Astrocyte of the cerebellum (primary cell): ENCODE measurements at regions not wholly inside any gene's neighbourhood (a gene's known extent, or its start where the extent isn't known, plus 50 kb on each side); places are given as distances from the start of the nearest gene placed in this dataset.

Source experiments
- DNase-seq: peaks from one replicate; pipeline ENCODE4 v3.0.0-alpha.2; 2011; ENCODE audit warnings: low read depth
- H3K4me3 ChIP-seq: 2 replicates; pipeline ENCODE4 v1.5.1; 2011; ENCODE audit warnings: mild to moderate bottlenecking, low read depth, low read length, moderate library complexity
- in situ Hi-C: cut with HindIII; loops from 2 replicates; pipeline ENCODE4 v1.10.0; 2017; ENCODE audit warnings: low sequenced_read_pairs
- TF ChIP-seq, protein P1 (sequence below): IDR thresholded peaks from 2 replicates; pipeline ENCODE4 v1.5.1; 2012; ENCODE audit warnings: low read length, low read depth, moderate library complexity, mild to moderate bottlenecking; ENCODE audit errors: missing control alignments

DNA sequence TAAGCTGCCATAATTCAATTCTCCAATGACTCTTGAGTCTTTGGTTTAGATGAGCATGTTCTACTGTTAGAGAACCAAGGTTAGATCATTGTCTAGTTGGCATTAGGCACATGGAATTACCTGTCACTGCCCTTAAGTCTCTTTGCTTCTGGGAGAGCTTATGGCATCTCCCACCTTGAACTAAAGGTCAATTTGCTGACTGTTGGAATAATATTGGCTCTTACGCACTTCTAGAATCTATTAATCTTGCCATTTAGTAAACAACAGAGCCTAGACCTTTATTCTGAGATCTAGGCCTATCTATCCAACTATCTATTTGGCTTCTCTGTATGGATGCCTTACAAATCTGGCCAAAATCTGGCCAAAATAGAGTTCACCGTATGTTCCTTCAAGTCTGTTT lies 232.0 kb downstream of the STK31 start:
- no peak overlapping the region for H3K4me3 ChIP-seq
- in situ Hi-C loops, result no loop called here
- no peak for DNase-seq
- TF ChIP-seq, protein P1, sequence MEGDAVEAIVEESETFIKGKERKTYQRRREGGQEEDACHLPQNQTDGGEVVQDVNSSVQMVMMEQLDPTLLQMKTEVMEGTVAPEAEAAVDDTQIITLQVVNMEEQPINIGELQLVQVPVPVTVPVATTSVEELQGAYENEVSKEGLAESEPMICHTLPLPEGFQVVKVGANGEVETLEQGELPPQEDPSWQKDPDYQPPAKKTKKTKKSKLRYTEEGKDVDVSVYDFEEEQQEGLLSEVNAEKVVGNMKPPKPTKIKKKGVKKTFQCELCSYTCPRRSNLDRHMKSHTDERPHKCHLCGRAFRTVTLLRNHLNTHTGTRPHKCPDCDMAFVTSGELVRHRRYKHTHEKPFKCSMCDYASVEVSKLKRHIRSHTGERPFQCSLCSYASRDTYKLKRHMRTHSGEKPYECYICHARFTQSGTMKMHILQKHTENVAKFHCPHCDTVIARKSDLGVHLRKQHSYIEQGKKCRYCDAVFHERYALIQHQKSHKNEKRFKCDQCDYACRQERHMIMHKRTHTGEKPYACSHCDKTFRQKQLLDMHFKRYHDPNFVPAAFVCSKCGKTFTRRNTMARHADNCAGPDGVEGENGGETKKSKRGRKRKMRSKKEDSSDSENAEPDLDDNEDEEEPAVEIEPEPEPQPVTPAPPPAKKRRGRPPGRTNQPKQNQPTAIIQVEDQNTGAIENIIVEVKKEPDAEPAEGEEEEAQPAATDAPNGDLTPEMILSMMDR, result no peak

DNA sequence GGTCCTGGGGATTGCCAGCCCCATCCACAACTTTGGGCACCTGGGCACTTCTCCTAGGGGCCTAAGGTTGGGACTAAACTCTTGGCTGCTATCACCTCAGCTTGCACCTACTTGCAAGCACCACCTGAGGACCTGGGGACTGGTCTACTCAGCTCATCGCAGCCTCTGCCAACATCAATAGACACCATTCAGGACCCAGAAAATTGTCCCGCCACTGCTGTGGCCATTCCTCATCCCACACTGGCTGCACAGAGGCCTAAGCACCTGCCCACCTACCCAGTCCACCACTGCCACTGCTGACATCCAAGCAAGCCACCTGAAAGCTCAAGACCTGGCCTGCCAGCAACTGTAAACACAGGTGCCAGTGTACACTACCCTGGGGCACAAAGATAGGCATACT lies 234.1 kb downstream of the STK31 start:
- TF ChIP-seq, protein P1, result no peak
- in situ Hi-C loops, result no loop called here
- DNase-seq, result no peak

DNA sequence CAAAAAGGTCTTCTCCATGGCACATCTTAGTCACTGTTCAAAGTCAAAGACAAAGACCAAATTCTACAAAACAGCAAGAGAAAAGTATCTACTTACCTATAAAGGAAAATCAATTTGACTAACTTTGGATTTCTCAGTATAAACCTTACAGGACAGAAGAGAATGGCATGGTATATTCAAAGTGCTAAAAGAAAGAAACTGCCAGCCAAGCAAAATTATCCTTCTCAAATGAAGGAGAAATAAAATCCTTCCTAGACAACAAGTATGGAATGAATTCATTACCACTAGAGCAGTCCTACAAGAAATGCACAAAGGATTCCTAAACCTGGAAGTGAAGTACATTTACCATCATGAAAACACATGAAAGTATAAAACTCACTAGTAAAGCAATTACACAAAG lies 235.5 kb downstream of the STK31 start:
- TF ChIP-seq, protein P1, result no peak
- in situ Hi-C loops, result no loop called here

More for the DNA sequence above, 234.1 kb downstream of the STK31 start:
- H3K4me3 ChIP-seq, result no peak overlapping the region

DNA sequence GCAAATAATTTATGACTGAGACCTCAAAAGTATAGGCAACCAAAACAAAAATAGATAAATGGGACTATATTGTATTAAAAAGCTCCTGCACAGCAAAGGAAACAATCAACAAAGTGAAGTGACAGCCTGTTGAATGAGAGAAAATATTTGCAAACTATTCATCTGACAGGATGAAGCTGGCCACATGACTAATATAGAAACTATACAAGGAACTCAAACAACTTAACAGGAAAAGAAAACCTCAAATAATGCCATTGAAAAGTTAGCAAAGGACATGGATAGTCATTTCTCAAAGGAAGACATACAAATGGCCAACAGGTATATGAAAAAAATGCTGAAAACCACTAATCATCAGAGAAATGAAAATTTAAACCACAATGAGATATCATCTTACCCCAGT lies 245.1 kb downstream of the STK31 start:
- no peak for DNase-seq
- TF ChIP-seq, protein P1, result no peak
- in situ Hi-C loops, result loop anchor here (5.0 kb wide), 1 partner anchor 38 kb away; no protein-coding TSS in a partner anchor
- H3K4me3 ChIP-seq, result no peak overlapping the region

More for the DNA sequence above, 235.5 kb downstream of the STK31 start:
- DNase-seq, result no peak
- no peak overlapping the region for H3K4me3 ChIP-seq

DNA sequence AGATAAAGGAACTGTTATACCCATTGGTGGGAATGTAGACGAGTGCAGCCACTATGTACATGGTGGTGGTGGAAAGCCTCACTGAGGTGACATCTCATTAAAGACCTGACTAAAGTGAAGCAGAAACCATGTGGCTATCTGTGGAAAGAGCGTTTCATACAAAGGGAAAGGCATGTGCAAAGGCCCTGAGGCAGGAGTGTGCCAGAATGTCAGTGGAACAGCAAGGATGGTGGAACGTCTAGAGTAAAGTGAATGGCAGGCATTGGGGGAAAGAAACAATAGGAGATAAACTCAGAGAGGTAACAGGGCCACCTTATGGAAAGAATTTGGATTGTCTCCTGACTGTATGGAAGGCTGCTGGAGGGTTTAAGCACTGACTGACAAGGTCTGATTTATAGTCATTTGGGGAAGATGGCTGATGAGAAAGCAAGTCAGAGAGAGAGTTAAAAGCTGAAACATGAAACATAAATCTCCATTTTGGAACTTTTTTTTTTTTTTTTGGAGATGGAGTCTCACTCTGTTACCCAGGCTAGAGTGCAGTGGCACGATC lies 245.7 kb downstream of the STK31 start:
- TF ChIP-seq, protein P1, result no peak
- in situ Hi-C loops, result loop anchor here (5.0 kb wide), 1 partner anchor 38 kb away; no protein-coding TSS in a partner anchor
- no peak for DNase-seq
- H3K4me3 ChIP-seq, result no peak overlapping the region

DNA sequence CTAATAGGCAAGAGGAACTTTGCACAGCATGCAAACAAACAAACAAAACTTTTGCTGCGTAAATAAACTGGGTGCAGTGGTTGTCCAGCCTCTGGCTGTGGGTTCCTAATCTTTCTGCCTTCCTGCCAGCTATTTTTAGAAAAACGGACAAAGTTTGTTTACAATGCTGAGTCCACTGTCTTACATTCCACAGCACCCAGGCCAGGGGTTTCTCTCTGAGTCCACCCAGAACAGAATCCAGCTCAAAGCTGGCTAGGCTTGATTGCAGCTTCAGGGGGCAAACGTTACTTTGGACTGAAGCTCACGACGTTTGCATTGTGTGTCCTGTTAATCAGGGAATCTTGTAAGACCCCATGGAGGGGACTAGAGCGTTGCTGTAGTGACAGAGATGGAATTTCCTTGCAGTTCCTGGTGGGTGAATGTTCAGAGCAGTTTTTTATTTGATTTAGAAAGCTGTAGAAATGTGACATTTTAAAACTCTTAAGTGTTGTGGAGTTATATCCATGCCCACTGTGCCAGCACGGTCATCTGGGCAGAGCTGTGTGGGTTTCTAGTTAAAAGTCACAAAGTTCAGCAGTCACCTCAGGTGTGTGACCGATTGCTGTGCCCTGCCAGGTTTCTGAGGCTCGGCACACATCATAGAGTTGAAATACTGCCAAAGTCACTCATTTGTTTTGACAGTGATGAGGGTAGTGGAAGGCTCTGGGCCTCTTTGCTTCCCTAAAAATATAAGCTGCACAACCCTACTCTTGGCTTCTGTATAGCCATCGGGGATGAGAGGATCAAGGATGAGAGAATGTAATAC lies 247.0 kb downstream of the STK31 start:
- TF ChIP-seq, protein P1, result no peak
- in situ Hi-C loops, result loop anchor here (5.0 kb wide), 1 partner anchor 40 kb away; no protein-coding TSS in a partner anchor
- no peak overlapping the region for H3K4me3 ChIP-seq
- no peak for DNase-seq
